ENCODE measurements at regions not wholly inside any gene's neighbourhood (a gene's known extent, or its start where the extent isn't known, plus 50 kb on each side); places are given as distances from the start of the nearest gene placed in this dataset.
A peak's percentile ranks its signal among the peaks of the same experiment; 100 is the strongest.
"Not testable (repeated sequence)": the region's sequence is repeated elsewhere in the genome, so short reads cannot be mapped to it uniquely, and the experiment has no call there.

GRCh38 chr10:36534471-36535002, 590.9 kb upstream of the ANKRD30A start:
- FAIRE-seq (peak; percentile 100), DNase-seq (ENCODE audit: insufficient read length, low spot score) (peak; percentile 65)
- TF ChIP-seq POLR2A (IDR thresholded peaks at IDR 0.05; ENCODE audit: low read depth, low read length) = no peak

- TF ChIP-seq POLR2A (IDR thresholded peaks at IDR 0.05; ENCODE audit: low read depth, low read length) = no peak
- DNase-seq (ENCODE audit: insufficient read length, low spot score) = no peak
- FAIRE-seq = peak; percentile 36
These were observed 591.5 kb upstream of the ANKRD30A start for GRCh38 chr10:36533861-36534260.

GRCh38 chr10:36533316-36533715, 592.1 kb upstream of the ANKRD30A start:
- FAIRE-seq (no peak), DNase-seq (ENCODE audit: insufficient read length, low spot score) (no peak)
- no peak for TF ChIP-seq POLR2A (IDR thresholded peaks at IDR 0.05; ENCODE audit: low read depth, low read length)

GRCh38 chr10:36531621-36532020, 593.8 kb upstream of the ANKRD30A start:
- no peak for FAIRE-seq
- no peak for TF ChIP-seq POLR2A (IDR thresholded peaks at IDR 0.05; ENCODE audit: low read depth, low read length)
- DNase-seq (ENCODE audit: insufficient read length, low spot score) = no peak

- no peak for FAIRE-seq
- no peak for TF ChIP-seq POLR2A (IDR thresholded peaks at IDR 0.05; ENCODE audit: low read depth, low read length)
- no peak for DNase-seq (ENCODE audit: insufficient read length, low spot score)
These were observed 599.4 kb upstream of the ANKRD30A start for GRCh38 chr10:36526033-36526432.

GRCh38 chr10:36524126-36524525, 601.3 kb upstream of the ANKRD30A start:
- not testable (repeated sequence) for DNase-seq (ENCODE audit: insufficient read length, low spot score); FAIRE-seq

- no peak for FAIRE-seq
- no peak for DNase-seq (ENCODE audit: insufficient read length, low spot score)
- TF ChIP-seq POLR2A (IDR thresholded peaks at IDR 0.05; ENCODE audit: low read depth, low read length) = no peak
These were observed 605.5 kb upstream of the ANKRD30A start for GRCh38 chr10:36519909-36520308.

- FAIRE-seq (no peak), DNase-seq (ENCODE audit: insufficient read length, low spot score) (no peak)
- TF ChIP-seq POLR2A (IDR thresholded peaks at IDR 0.05; ENCODE audit: low read depth, low read length) = no peak
These were observed 609.1 kb upstream of the ANKRD30A start for GRCh38 chr10:36516281-36516680.

GRCh38 chr10:36515319-36515718, 610.1 kb upstream of the ANKRD30A start:
- no peak for TF ChIP-seq POLR2A (IDR thresholded peaks at IDR 0.05; ENCODE audit: low read depth, low read length)
- DNase-seq (ENCODE audit: insufficient read length, low spot score) (no peak), FAIRE-seq (no peak)

- TF ChIP-seq POLR2A (IDR thresholded peaks at IDR 0.05; ENCODE audit: low read depth, low read length) = no peak
- no peak for DNase-seq (ENCODE audit: insufficient read length, low spot score)
- FAIRE-seq = no peak
These were observed 617.7 kb upstream of the ANKRD30A start for GRCh38 chr10:36507715-36508114.

GRCh38 chr10:36506697-36507496, 618.5 kb upstream of the ANKRD30A start:
- FAIRE-seq = no peak
- TF ChIP-seq POLR2A (IDR thresholded peaks at IDR 0.05; ENCODE audit: low read depth, low read length) = no peak

GRCh38 chr10:36506261-36506660, 619.1 kb upstream of the ANKRD30A start:
- FAIRE-seq (no peak), DNase-seq (ENCODE audit: insufficient read length, low spot score) (no peak)
- no peak for TF ChIP-seq POLR2A (IDR thresholded peaks at IDR 0.05; ENCODE audit: low read depth, low read length)

More at GRCh38 chr10:36506697-36507496, 618.5 kb upstream of the ANKRD30A start:
- no peak for DNase-seq (ENCODE audit: insufficient read length, low spot score)

- FAIRE-seq (no peak), DNase-seq (ENCODE audit: insufficient read length, low spot score) (no peak)
- TF ChIP-seq POLR2A (IDR thresholded peaks at IDR 0.05; ENCODE audit: low read depth, low read length) = no peak
These were observed 620.6 kb upstream of the ANKRD30A start for GRCh38 chr10:36504758-36505157.

- no peak for FAIRE-seq
- no peak for TF ChIP-seq POLR2A (IDR thresholded peaks at IDR 0.05; ENCODE audit: low read depth, low read length)
- DNase-seq (ENCODE audit: insufficient read length, low spot score) = no peak
These were observed 625.1 kb upstream of the ANKRD30A start for GRCh38 chr10:36500266-36500665.

GRCh38 chr10:36499693-36500092, 625.7 kb upstream of the ANKRD30A start:
- TF ChIP-seq POLR2A (IDR thresholded peaks at IDR 0.05; ENCODE audit: low read depth, low read length) = no peak
- no peak for FAIRE-seq
- no peak for DNase-seq (ENCODE audit: insufficient read length, low spot score)
